ENCODE measurements at regions not wholly inside any gene's neighbourhood (a gene's known extent, or its start where the extent isn't known, plus 50 kb on each side); places are given as distances from the start of the nearest gene placed in this dataset.

DNA sequence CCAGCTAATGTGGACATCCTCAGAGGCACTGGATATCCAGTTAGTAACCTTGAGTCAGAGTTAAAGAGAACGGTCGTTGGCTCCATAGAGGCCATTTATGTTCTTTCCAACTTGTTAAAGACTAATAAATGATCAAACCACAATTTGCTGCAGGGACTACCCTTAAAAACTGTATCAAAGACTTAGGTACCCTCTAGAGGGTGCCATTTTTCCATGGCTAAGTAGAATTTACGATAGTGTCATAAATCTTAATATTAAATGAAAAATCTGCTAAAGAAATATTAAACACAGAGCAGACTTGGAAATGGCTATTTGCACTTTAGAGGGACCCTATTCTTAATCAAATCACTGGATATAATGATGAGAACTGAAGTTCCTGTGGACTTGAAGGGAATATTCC lies 685.2 kb upstream of the CHORDC1 start:
- no peak for DNase-seq

GRCh38 chr11:90895850-90896249 lies 673.0 kb upstream of the CHORDC1 start:
- no peak for DNase-seq

GRCh38 chr11:90890347-90890746 lies 667.5 kb upstream of the CHORDC1 start:
- DNase-seq: no peak

- DNase-seq: no peak
Observed at GRCh38 chr11:90884181-90884580, 661.3 kb upstream of the CHORDC1 start.

DNA sequence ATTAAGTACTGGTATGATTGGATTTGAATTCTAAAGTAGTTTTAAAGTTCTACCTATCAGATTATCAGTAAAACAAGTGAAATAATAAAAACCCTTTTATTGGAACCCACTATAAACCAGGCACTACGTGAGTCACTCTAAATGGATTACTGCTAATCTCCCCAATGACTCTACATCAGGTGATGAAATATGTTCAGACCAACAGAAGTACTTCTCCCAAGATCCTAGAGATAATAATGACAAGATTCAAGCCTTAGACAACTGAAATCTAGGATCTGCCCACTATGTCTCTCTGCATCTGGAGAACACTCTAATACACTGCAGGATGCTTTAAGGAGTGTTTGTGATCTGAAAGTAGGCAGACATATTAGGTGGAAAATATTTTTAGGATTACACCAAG lies 652.1 kb upstream of the CHORDC1 start:
- no peak for DNase-seq

GRCh38 chr11:90874281-90874680 lies 651.4 kb upstream of the CHORDC1 start:
- DNase-seq: no peak

DNA sequence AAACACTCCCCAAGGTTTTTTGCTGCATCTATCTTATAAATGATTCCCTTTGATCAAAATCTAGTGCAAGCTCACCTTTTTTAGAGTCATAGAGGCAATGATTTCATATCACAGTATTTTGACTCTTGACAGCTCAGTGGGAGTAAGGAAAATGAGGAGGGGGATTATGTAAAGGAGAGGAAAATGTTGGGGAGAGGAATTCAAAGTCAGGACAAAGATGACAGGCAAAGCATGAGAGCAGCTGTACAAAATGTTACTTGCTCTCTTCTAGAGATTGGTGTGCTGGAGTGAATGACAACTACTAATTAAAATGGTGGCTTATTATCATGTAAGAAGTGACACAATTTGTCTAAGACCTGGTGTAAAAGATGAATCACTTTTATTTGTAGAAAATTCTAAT lies 644.6 kb upstream of the CHORDC1 start:
- DNase-seq: no peak

GRCh38 chr11:90856790-90857189 lies 633.9 kb upstream of the CHORDC1 start:
- DNase-seq: no peak

DNA sequence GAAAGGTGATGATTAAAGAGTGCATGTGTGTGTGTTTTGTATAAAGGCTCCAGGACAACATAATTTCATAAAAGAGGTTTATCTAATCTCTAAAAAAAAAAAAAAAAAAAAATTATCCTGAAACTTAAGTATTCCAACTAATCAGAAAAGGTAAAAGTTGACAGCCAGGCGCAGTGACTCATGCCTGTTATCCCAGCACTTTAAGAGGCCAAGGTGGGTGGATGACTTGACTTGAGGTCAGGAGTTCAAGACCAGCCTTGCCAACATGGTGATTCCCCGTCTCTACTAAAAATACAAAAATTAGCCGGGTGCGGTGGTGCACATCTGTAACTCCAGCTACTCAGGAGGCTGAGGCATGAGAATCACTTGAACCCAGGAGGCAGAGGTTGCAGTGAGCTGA lies 632.7 kb upstream of the CHORDC1 start:
- no peak for DNase-seq

GRCh38 chr11:90851196-90851595 lies 628.3 kb upstream of the CHORDC1 start:
- DNase-seq: no peak

GRCh38 chr11:90849312-90849711 lies 626.5 kb upstream of the CHORDC1 start:
- DNase-seq: no peak

DNA sequence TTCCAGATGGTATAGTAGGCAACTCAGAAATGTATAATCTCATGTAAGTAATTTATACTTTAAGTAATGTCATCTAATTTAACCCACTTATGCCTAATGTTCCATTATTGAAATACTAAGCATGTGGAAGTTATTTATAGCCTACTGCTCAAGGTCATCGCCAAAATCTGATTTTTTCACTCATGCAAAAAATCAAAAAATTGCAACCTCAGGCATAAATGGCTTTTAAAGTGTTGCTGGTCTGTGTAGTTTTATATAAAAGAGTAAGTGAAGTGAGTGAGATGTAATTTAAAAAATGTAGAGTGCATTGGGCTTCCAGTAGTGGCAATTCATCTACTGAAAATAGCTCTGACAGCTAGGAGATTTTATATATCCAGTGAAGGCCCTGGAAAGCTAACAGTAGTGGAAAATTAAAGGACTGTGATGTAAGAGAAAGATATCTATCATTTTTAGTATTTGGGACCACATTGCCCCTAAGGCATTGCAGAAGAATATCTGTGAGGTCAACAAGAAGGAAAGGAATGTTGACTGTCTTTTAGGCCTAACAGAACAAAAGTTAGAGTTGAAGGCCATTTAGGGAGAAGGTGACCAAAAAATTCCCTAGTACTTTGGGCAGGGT lies 624.5 kb upstream of the CHORDC1 start:
- no peak for DNase-seq

DNA sequence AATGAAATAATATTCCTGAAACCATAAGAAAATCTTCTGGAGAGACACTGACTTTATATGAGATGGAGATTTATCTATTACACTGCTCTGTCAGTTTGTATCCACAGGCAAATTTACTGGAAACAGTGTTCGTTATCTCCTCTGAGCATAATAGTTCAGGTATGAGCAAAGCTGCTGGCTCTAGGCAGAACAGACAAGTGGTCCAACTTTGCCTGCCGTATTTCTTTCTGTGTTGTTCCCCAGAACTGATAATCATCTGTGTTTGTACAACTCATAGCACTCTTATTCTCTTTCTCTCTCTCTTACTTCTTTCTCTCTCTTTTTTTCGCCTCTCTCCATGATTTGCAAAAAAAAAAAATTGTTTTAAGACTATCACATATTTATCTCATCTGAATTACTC lies 623.8 kb upstream of the CHORDC1 start:
- DNase-seq: no peak

GRCh38 chr11:90845799-90846198 lies 623.0 kb upstream of the CHORDC1 start:
- DNase-seq: no peak

GRCh38 chr11:90845126-90845525 lies 622.3 kb upstream of the CHORDC1 start:
- DNase-seq: no peak

DNA sequence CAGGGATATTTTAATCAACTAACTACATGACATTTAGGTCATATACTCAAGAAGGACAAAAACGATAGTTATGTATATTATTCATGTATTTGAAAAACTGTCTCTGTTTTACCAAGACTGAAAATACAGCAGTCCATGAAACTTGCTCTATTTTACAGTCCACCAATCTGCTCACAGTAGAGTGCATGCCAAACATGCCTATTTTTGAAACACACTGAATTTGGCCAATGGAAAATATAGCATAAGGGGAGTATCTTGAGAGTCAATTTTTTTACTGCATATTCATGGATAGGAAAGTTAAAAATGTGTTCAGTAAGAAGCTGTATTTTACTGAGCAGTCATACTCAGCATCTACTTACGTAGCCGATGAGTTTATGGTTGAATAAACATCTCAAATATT lies 621.2 kb upstream of the CHORDC1 start:
- DNase-seq: no peak

DNA sequence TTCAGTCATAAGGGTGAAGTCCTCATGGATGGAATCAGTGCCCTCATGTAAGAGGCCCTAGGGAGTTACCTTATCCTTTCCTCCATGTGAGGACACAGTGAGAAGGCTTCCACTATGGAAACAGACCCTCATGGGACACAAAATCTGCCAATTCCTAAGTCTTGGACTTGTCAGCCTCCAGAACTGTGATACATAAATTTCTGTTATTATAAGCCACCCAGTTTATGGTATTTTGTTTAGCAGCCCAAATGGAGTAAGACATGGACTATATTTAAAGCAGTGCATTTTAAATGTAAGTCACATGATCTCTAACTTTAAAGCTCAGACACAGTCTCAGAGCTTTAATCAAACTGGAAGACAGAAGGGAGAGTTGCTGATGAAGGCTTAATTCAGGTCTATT lies 619.8 kb upstream of the CHORDC1 start:
- DNase-seq: no peak

DNA sequence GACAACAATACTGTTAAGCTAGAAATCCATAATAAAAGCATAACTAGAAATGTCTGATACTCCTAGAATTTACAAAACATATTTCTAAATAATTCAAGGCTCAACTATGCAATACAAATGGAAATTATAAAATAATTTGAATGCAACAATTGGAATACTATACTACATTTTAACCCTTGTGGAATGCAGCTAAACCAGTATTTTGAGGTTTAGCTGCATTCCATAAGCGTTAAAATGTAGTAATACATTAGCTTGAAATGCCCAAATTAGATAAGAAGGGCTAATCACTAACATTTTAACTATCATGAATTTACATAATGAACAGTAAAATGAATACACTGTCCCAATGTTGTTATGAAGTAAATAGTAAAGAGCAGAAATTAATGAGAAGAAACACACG lies 617.2 kb upstream of the CHORDC1 start:
- DNase-seq: no peak

- DNase-seq: no peak
Observed at GRCh38 chr11:90836031-90836430, 613.2 kb upstream of the CHORDC1 start.

DNA sequence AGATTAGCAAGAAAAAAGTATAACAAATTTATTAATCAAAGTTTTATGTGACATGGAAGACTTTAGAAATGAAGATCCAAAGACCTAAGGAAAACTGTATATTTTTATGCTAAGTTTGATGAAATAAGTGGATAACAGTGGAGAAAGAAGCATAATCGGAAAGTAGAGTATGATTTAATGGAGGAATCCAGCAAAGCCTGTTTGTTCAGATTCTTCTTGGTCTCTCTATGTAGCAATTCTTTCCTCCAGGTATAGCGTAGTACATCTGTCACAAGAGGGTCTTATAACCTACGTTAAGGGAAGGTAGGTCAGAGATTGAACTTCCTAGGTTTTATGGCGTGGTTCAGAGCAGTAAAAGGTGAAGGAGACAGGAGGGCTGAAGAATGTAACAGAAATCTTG lies 600.6 kb upstream of the CHORDC1 start:
- DNase-seq: no peak

GRCh38 chr11:90822996-90823395 lies 600.1 kb upstream of the CHORDC1 start:
- no peak for DNase-seq

DNA sequence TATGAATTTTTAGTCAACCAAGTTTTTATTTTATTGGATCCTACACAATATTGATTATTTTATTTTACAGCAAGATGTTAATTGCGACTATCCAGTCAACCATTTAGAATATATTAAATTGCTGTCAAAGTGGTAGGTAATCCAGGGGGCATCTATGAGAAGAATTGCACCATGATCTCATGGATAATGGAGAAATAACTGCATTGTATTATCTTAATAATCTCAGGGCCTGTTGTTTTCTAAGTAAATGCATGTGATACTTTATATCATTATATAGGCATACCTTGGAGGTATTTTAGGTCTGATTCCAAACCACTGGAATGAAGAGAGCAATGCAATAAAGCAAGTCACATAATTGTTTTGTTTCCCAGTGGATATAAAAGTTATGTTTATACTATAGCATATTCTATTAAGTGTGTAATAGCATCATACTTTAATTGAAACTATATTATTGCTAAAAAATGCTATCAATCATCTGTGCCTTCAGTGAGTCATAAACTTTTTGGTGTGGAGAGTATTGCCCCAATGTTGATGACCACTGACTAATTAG lies 595.4 kb upstream of the CHORDC1 start:
- DNase-seq: no peak

DNA sequence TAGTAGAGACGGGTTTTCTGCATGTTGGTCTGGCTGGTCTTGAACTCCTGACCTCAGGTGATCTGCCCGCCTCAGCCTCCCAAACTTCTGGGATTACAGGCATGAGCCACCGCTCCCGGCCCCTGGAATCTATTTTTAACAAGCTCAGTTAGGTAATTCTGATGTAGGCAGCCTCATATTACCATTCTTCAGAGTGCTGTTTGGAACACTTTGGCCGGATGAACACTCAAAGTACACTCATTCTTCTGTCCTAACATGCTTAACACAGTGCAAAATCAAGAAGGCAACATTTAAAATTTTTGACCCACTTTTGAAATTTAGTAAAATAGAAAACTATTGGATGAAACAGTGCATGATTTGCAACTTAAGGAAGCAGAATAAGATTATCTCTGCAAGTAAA lies 586.7 kb upstream of the CHORDC1 start:
- no peak for DNase-seq

DNA sequence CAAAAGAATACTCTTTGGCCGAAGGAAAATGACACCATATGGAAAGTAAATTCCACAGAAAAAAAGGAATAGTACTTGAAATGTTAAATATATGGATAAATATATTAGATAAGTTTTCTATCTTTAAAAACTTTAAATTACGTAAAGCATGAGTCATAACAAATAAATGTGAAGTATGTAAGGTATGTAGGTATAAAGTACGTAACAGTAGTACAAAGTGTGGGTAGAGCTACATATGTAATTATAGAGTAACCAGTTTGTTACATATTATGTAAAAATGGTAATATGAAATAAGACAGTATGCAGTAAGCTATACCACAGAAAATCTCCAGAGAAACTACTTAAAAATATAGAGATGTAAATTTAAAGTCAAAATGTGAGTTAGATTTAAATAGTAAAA lies 582.3 kb upstream of the CHORDC1 start:
- no peak for DNase-seq

DNA sequence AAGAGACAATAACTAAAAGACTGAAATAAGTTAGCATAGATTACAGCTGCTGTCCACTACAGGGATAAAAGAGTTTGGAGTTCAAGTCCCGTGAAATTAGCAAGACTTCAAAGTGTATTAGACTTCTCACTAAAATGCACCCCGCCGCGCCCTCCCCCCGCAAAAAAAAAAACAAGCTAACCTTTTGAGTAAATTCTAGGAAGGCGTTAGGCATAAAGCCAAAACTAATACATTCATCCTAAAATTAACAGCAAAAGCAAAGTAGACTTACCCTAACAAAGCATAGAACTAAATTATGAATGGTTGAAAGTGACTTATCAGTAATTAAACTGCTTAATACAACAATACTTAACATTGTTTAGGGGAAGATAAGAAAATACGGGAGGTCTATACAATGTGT lies 581.0 kb upstream of the CHORDC1 start:
- no peak for DNase-seq

DNA sequence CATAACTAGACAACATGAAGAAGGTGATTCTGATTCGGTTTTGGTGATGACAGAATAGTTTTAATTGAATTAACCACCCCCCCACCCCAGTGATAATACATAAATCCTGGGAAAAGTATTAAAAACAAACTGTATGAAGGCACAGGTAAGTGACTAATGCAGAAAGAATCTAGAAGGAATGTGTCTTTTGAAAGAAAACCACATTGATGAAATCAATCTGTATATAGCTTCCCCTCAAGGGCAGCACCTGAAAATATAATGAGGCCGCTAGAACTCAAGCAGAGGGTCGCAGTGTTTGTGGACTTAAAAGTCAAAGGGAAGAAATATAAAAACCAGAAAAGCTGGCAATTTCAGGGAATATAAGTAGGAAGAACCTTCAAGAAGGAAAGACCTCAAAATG lies 580.5 kb upstream of the CHORDC1 start:
- DNase-seq: no peak
